ENCODE measurements at regions not wholly inside any gene's neighbourhood (a gene's known extent, or its start where the extent isn't known, plus 50 kb on each side); places are given as distances from the start of the nearest gene placed in this dataset.
"Not testable (repeated sequence)": the region's sequence is repeated elsewhere in the genome, so short reads cannot be mapped to it uniquely, and the experiment has no call there.

GRCh38 chr6:102759415-102759814 lies 1365.9 kb downstream of the GRIK2 start:
- Histone ChIP-seq H3K9me3 (ENCODE audit: low read length) (no peaks in the 10 kb centered on the region), H3K4me3 (ENCODE audit: low read length) (no peak overlapping the region), H3K27ac (ENCODE audit: low read length) (no peak overlapping the region), H3K36me3 (ENCODE audit: low read depth, low read length) (no peaks in the 10 kb centered on the region), H3K4me2 (ENCODE audit: low read length) (no peak overlapping the region), H3K27me3 (ENCODE audit: low read length) (no peaks in the 10 kb centered on the region), H3K9me2 (replicated peaks; ENCODE audit: low read length) (no peaks in the 10 kb centered on the region), H3K79me2 (ENCODE audit: low read length) (no peaks in the 10 kb centered on the region), H2AFZ (ENCODE audit: low read length) (no peak overlapping the region), H3K9ac (ENCODE audit: low read length) (no peak overlapping the region), H3F3A (ENCODE audit: low read length, unreplicated experiment) (no peaks in the 10 kb centered on the region), H4K20me1 (ENCODE audit: low read length) (no peaks in the 10 kb centered on the region), H3K4me1 (ENCODE audit: insufficient read depth, low read length) (no peaks in the 10 kb centered on the region)
- ATAC-seq (no peak), DNase-seq (no peak)
- CTCF ChIA-PET: no interaction called here
- BruUV-seq (replicated peaks): no TSS peak
- POLR2A ChIA-PET (ENCODE audit: unreplicated experiment): no interaction called here
- TF ChIP-seq EZH2phosphoT487 (IDR thresholded peaks at IDR 0.05; ENCODE audit: borderline replicate concordance, low read length) (no peak), EZH2 (IDR thresholded peaks at IDR 0.05; ENCODE audit: low read length, unreplicated experiment) (no peak), CTCF (conservative IDR thresholded peaks at IDR 0.05; ENCODE audit: low read depth, low read length) (no peak)
- intact Hi-C loops (cut with micrococcal nuclease): no loop called here

GRCh38 chr6:102758536-102758935 lies 1365.0 kb downstream of the GRIK2 start:
- POLR2A ChIA-PET (ENCODE audit: unreplicated experiment); H3F3A ChIP-seq (ENCODE audit: low read length, unreplicated experiment); H3K9ac ChIP-seq (ENCODE audit: low read length); H3K4me1 ChIP-seq (ENCODE audit: insufficient read depth, low read length); BruUV-seq (replicated peaks); H3K27me3 ChIP-seq (ENCODE audit: low read length); H3K27ac ChIP-seq (ENCODE audit: low read length); H3K4me3 ChIP-seq (ENCODE audit: low read length); CTCF ChIA-PET; H3K9me3 ChIP-seq (ENCODE audit: low read length); H2AFZ ChIP-seq (ENCODE audit: low read length); DNase-seq; ATAC-seq; H3K9me2 ChIP-seq (replicated peaks; ENCODE audit: low read length); H3K4me2 ChIP-seq (ENCODE audit: low read length); H4K20me1 ChIP-seq (ENCODE audit: low read length); intact Hi-C loops (cut with micrococcal nuclease); H3K36me3 ChIP-seq (ENCODE audit: low read depth, low read length); H3K79me2 ChIP-seq (ENCODE audit: low read length): not testable (repeated sequence)

- ChIA-PET CTCF (no interaction called here), POLR2A (ENCODE audit: unreplicated experiment) (no interaction called here)
- Histone ChIP-seq H3K27ac (ENCODE audit: low read length) (no peak overlapping the region), H3K79me2 (ENCODE audit: low read length) (no peaks in the 10 kb centered on the region), H3K27me3 (ENCODE audit: low read length) (no peaks in the 10 kb centered on the region), H3K4me2 (ENCODE audit: low read length) (no peak overlapping the region), H3K9me2 (replicated peaks; ENCODE audit: low read length) (no peaks in the 10 kb centered on the region), H3F3A (ENCODE audit: low read length, unreplicated experiment) (no peaks in the 10 kb centered on the region), H2AFZ (ENCODE audit: low read length) (no peak overlapping the region), H3K9me3 (ENCODE audit: low read length) (no peaks in the 10 kb centered on the region), H3K4me1 (ENCODE audit: insufficient read depth, low read length) (no peaks in the 10 kb centered on the region), H3K9ac (ENCODE audit: low read length) (no peak overlapping the region), H3K4me3 (ENCODE audit: low read length) (no peak overlapping the region), H3K36me3 (ENCODE audit: low read depth, low read length) (no peaks in the 10 kb centered on the region), H4K20me1 (ENCODE audit: low read length) (no peaks in the 10 kb centered on the region)
- no peak for DNase-seq
- no peak for TF ChIP-seq EZH2phosphoT487 (IDR thresholded peaks at IDR 0.05; ENCODE audit: borderline replicate concordance, low read length)
- no peak for TF ChIP-seq CTCF (conservative IDR thresholded peaks at IDR 0.05; ENCODE audit: low read depth, low read length)
- TF ChIP-seq EZH2 (IDR thresholded peaks at IDR 0.05; ENCODE audit: low read length, unreplicated experiment): no peak
- intact Hi-C loops (cut with micrococcal nuclease): no loop called here
- BruUV-seq (replicated peaks): no TSS peak
- ATAC-seq: no peak
These were observed 1355.9 kb downstream of the GRIK2 start for GRCh38 chr6:102749210-102749971.

Measured in PC-3 (cell line).